ENCODE measurements at regions not wholly inside any gene's neighbourhood (a gene's known extent, or its start where the extent isn't known, plus 50 kb on each side); places are given as distances from the start of the nearest gene placed in this dataset.

DNA sequence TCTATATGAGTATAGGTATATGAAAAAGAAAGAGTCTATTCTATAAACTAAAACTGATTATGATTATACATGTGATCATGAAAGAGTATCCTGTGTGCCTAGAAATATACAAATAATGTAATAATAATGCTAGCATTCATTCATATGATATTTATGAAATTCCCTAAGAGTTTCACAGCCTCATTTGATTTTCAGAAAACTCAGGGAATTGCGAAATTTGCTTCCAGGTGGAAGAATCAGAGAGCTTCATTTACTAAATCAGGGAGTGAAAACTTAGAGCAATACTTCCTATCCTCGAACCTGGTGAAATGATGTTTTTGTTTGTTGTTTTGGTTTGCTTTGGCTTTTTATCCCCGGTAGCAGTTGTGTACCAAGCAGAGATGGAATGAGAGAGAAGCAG, 1105.7 kb upstream of the SLIT2 start:
- TF ChIP-seq, protein P1, sequence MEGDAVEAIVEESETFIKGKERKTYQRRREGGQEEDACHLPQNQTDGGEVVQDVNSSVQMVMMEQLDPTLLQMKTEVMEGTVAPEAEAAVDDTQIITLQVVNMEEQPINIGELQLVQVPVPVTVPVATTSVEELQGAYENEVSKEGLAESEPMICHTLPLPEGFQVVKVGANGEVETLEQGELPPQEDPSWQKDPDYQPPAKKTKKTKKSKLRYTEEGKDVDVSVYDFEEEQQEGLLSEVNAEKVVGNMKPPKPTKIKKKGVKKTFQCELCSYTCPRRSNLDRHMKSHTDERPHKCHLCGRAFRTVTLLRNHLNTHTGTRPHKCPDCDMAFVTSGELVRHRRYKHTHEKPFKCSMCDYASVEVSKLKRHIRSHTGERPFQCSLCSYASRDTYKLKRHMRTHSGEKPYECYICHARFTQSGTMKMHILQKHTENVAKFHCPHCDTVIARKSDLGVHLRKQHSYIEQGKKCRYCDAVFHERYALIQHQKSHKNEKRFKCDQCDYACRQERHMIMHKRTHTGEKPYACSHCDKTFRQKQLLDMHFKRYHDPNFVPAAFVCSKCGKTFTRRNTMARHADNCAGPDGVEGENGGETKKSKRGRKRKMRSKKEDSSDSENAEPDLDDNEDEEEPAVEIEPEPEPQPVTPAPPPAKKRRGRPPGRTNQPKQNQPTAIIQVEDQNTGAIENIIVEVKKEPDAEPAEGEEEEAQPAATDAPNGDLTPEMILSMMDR (IDR thresholded peaks at IDR 0.05) = no peak
- no peak for TF ChIP-seq POLR2AphosphoS5 (IDR thresholded peaks at IDR 0.05; ENCODE audit: low read depth, low read length)

Data from Panc1 (cell line).